GM21367 (cell line): ENCODE measurements at regions not wholly inside any gene's neighbourhood (a gene's known extent, or its start where the extent isn't known, plus 50 kb on each side); places are given as distances from the start of the nearest gene placed in this dataset.
"Not testable (repeated sequence)": the region's sequence is repeated elsewhere in the genome, so short reads cannot be mapped to it uniquely, and the experiment has no call there.

Source experiments
- ATAC-seq: cut with Tn5 transposase; IDR thresholded peaks from one replicate; pipeline ENCODE4 v1.9.1; 2021; ENCODE audit not compliant: unreplicated experiment

DNA sequence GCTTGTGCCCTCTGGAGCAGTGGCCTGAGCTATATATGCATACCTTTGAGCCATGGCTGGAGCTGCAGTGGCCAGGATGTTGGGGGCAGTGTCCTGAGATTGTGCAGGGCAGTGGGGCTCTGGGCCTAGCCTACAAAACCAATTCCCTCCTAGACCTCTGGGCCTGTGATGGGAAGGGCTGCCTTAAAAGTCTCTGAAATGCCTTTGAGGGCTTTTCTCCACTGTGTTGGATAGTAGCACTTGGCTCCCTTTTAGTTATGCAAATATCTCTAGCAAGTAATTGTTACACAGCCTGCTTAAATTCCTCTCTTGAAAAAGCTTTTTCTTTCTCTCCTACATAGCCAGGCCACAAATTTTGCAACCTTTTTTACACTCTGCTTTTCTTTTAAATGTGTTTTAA is 426.4 kb downstream of the ACTR3B start:
- ATAC-seq: no peak

DNA sequence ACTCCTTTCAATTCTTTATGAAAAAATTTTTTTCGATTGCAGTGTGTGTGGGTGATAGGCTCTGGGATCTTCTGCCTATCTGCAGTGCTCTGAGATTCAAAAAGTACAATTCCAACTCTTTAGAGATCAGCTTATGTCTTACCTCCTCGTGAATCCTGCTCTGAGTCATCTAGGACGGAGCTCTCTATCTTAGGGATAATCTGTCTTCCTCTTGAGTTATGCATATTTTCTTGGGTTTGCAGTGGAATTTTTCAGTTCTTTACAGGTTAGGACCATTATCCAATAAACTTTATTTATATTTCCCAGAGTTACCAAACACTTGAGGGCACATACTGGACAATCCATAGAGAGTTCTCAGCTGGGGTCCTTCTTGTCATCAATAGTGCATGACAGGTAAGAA is 428.6 kb downstream of the ACTR3B start:
- no peak for ATAC-seq

DNA sequence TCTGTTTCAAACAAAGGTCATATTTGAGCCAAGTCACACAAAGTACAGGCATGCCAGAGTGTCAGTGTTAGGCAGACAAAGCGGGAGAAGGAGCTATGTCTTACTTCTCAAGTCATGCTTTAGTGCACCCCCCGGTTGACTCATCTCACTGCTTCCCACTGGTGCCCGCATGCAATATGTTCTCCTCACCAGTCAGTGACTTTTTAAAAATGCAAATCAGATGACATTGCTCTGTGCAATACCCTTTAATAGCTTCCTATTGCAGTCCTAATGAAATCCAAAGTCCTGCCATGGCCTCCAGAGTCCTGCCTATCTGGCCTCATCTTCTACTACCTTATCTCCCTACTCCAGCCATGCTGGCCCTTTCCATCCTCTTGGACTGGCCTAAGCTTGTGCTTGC is 429.1 kb downstream of the ACTR3B start:
- ATAC-seq: no peak

DNA sequence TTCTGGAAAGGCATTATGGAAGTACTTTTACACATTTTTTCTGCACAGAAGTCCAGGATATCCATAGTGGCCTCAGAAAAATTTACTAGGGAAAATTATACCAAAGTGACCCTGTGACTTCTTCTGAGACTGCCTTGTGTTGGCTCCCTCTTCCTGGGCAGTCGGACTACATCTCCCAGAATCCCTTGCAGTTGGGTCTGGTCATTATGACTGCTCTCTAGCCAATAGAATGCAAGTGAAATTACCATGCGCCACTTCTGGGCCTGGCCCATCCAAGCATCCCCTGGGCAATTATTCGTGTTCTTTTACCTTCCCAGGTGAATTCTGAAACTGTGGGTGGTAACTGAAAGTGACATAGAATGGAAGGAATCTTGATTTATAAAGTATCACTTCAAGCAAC is 430.9 kb downstream of the ACTR3B start:
- ATAC-seq: no peak

DNA sequence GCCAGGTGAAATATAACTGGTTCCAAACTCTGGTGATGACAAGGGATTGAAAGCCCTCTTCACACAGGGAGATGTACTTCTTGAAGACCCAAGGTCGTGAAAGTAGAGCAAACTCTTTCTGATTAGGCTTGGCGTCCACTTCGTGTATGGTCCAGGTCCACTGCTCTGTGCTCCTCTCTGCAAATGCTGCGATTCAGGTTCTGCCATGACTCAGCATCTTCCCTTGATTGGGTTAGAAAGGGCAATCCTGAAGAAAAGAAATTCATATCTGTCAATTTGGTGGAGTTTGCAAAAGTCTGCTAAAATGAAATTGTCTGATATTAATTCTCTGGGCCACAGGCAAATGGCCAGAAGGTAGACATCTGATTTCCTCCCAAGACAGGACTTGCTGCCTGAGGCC is 431.4 kb downstream of the ACTR3B start:
- ATAC-seq: no peak

DNA sequence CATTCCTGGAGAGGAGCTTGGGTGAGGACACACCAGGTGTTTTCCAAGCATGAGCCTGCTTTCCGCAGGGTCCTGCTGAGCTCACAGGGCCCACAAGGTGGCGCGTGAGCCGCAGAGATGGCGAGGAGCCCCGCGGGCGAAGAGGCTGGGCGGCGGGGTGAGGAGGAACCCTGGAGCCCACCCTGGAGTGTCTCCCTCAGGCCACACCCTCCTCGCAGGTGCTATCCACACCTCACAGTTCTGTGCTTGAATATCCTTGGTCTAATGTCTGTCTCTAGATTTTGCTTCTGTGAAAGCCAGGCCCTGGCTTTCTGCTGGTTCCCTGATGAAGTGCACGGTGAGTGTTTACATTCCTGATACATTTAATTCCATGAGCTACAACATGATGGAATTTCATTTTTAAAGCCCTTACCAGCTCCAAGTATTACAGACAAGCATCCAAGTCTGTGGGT is 433.6 kb downstream of the ACTR3B start:
- no peak for ATAC-seq

DNA sequence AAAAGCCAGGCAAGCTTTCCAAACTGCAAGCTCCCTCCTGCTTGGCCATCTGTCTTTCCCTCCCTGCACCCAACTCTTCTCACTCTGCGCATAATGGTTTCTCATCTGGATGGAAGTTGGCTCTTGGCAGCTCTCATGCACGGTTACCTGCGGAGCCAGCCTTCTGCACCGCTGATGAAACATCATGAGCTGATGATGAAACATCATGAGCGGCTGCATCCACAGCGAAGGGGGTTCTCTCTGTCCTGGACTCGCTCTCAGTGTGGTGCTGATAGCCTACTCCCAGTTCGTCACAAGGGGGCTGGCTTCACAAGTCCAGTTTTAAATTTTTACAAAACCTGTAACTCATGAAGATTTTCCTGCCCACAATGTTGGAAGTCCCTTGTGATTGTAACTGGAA is 457.5 kb downstream of the ACTR3B start:
- no peak for ATAC-seq

DNA sequence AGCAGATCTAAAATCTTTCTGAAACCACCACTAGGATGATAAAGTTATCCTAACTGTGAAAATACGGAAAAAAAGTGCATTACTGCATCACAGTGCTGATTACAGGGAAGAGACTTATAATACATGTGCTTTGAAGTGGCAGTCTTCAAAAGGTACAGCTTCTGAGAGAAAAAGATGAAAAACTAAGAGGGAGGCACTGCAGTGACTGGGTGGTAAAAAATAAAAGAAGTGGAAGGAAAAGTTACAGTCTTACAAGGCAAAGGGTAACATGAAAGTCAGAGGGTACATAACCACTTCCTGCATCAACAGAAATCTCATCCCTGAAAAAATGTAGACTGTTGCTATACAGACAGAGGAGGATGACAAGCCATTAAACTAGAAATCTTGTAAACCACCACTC is 465.3 kb downstream of the ACTR3B start:
- no peak for ATAC-seq

DNA sequence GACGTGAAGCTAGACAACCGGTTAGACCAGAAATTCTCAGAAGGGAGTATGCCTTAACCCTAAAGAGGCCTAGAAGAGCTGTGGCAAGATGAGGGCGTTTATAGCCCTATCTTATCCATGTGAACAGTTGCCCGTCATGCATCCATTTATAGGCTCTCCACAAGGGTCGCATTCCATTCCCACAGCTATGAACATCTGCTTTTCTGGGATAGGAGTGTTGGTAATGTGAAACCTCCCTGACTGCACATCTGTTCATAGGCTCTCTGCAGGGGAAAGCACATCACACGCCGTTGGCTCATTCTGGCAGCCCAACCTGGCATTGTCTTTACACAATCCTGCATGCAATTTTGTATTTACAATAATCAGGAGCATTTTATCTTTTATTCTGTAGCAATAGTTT is 485.6 kb downstream of the ACTR3B start:
- ATAC-seq: not testable (repeated sequence)

DNA sequence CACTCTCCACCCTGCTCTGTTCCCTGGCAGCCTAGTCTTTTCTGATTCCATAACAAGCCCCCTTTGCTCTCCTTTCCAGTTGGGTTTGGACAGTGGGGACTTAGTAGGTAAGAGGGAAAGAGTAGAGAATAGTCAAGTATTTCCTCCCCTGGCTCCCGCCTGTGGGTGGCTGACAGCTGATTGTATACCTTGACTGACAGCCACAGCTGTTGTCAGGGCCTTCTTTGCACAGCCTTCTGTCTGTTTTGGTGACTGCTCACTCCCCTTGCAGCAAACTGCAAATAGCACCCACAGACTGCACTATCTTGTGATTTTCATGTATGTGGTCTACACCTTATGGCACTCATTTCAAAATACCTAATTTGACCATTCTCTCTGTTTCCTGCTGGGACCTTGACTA is 486.3 kb downstream of the ACTR3B start:
- no peak for ATAC-seq

DNA sequence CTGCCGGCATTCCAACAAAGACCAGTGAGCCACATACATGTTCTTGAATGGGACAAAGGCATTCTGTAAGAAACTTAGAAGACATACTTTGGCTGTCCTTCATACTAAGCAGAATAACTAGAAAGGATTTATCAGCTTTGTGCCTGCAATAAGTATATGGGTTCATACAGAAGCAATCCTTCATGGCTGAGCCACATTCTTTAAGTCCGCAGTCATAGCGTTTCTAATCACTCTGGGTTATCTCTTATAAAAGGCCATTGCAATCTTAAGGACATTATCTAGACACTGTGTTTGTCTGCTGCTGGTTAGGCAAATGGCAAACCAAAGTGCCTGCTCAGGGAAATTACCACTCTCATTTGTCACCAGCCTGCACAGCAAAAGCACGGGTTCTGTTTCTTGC is 488.4 kb downstream of the ACTR3B start:
- no peak for ATAC-seq

DNA sequence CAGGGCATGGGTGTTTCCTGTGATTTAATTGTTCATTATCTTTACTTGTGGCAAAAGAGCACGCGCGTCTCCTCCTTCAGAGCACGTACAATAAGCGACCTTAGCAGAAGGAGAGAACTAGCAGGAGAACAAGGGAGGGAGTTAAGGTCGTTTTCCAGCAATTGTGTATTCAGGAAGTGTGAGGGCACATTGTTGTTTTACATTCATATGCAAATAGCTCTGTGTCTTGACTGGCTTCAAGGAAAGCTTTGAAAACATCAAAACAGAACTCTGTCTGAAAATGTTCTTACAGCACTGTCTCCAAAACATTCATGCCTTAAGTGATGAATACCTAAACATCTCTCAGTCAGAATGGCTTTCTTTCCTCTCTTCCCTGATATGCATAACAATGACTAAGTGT is 499.1 kb downstream of the ACTR3B start:
- no peak for ATAC-seq

DNA sequence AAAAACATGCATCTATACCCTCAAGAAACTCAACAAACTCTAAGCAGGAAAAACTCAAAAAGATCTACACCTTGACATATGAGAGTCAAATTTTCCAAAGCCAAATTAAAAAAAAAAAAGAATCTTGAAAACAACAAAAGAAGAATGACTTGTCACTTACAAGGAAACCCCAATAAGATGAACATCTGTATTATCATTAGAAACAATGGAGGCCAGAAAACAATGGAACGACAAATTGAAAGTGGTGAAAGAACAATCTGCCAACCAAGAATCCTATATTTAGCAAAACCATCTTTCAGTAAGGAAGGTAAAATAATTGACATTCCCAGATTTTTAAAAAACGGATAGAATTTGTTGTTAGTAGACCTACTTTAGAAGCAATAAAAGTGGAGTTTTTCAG is 516.8 kb downstream of the ACTR3B start:
- no peak for ATAC-seq

DNA sequence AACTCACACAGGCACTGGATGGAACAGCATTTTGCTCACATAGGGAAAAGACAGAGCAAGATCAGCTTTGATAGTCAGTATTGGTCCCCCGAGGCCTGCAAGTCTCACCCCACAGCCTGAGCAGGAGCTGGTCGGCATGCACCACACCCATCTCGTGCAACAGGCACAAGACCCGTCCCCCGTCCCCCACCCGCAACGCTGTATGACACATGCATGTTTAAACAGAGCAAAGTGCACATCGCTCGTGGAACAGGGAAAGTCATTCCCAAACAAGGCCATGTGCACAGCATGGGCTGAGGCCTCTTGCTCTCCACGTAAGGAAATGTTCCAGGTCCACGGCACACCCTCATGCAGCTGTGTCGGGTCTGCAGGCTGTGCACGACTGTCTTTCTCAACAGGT is 527.2 kb downstream of the ACTR3B start:
- ATAC-seq: no peak

DNA sequence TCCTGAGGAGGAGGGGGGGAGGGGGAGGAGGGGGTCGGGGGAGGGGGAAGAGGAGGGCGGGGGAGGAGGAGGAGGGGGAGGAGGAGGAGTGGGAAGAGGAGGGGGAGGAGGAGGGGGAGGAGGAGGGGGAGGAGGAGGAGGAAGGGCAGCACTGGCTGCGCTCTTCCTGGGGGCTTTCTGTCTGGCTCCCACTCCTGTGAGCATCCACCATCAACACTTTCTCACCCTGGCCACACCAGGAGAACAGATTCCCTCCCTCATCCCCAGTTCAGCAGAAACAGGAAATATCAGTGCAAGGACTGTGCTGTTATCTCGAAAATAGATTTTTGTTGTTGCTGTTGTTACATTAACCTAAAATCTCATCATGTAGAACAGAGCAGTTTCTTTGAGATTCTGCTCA is 530.5 kb downstream of the ACTR3B start:
- no peak for ATAC-seq

DNA sequence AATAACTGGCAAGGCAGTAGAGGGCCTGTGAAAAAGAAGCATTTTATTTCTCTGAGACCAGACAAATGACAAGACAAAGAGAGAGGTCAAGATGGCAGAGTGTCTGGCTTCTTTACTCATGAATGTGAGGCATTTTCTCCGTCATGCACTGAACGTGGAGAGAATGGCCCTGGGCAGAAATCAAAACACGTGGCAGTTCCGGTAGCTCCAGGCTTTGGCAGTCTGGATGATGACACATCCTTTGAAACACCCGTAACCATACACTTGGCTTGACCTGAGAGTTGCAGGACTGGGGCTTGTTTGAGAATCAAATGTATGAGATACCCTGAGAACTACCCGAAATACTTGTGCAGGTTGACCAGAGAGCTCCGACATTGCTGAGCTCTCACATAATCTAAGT is 537.6 kb downstream of the ACTR3B start:
- ATAC-seq: no peak

DNA sequence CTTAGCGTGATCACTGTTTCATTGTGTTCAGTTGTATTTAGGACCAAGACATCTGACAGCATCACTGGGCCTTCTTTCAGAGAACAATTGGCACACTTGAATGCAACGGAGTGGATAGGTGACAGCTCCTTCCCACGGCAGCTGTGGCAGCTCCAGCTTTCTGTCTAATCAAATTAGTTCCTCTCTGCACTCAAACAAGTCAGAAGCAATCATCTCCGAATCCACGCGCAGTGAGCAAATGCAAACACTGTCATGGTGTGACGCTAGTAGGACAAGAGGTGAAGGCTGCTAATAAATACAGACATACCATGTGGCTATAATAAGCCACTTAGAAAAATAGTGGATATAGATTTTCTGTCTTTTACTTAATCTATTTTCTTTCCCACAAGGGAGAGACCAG is 542.4 kb downstream of the ACTR3B start:
- no peak for ATAC-seq

DNA sequence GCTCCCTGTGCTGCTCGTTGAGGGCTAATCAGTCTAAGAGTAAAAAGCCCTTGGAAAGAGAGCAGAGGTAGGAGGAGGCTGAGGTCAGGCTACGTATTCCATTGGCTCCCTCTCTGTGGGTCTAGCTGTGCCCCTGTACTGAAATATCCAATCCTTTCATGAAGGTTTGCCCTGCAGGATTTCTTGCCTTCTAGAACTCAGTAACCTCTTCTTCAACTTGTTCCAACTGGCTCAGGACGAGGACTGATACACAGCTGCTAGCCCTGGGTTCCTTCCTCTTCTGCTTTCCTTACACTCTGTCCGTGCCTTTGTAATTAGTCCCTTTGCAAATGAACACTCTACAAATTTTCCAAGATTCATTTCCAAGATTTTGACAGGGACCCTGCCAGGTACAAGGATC is 560.5 kb downstream of the ACTR3B start:
- ATAC-seq: no peak

DNA sequence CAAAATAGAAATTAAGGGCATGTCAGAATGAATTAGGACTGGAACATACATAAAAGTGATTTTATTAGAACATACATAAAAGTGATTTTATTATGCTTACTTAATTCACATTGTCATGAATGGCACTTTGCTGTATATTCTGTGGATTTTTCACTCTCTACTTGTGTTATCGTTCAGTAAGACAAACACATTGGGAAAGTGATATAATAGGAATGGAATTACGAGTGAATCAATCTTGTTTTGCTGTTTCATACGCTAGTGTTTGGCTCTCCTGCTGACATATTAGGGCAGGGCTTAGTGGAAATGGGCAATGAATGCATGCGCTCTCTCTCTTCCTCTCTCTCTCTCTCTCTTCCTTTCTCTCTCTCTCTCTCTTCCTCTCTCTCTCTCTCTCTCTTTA is 561.1 kb downstream of the ACTR3B start:
- ATAC-seq: no peak

DNA sequence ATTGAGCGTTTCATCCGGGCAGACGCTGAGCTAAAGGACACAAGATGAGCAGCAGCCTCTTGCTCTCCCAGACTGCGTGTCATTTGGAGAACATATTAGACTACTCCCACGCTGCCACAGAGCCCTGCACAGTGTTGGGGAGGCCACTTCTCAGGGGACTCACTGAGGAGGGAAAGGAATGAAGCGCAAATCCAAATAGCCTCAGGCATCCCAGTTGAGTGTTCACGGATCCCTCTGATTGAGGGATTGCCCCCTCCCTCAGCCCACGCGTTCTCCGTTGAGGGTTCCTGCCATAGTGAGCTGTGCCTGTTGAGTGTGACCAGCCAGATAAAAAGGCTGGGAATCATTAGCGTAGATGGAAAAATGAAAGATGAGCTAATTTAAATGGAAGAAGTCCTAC is 563.4 kb downstream of the ACTR3B start:
- ATAC-seq: no peak

DNA sequence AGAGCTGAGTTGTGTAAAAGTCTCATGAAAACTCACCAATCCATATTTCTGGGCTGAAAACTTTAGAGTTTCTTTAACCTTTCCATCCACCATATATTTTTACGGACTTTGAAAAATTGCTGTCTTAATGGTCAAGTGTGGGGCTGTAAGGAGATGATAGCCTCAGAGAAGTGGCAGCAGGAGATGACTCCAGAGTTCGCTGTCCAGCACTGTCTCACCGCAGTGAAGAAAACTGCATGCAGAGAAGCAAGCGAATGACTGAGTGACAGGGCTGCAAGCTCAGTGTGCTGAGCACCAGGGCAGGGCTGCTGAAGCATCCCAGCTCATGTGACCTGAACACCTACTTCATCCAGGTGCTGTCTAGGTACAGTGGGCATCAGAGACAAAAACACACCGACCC is 564.5 kb downstream of the ACTR3B start:
- ATAC-seq: no peak

DNA sequence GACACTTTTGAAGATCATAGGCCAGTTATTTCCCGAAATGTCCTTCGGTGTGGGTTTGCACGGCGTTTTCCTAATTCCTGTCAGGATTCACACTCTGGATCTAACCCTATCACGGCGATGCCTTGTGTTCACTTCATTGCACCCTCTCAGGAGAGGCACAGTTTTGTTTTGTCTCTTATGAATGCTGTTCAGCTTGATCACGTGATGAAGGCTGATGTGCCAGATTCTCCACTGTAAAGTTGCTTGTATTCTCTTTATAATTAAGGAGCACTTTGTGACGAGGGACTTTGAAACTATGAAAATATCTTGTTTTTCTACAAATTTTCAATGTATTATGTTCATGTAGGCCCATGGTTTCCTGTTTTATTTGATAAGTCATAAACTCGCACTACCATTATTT is 568.1 kb downstream of the ACTR3B start:
- no peak for ATAC-seq

DNA sequence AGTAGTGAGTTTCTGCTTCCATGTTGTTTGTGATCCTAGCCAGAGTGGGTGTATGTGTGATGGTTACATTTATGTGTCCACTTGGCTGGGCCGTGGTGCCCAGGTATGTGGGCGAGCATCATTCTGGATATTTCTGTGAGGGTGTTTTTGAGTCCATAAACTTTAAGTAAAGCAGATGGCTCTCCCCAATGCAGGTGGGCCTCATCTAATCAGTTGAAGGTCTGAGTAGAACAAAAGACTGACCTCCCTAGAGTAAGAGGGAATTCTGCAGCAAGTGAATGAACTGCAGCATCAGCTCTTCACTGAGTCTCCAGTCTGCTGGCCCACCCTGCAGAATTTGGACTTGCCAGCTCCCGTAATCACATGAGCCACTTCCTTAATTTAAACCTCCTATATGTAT is 571.9 kb downstream of the ACTR3B start:
- ATAC-seq: no peak

DNA sequence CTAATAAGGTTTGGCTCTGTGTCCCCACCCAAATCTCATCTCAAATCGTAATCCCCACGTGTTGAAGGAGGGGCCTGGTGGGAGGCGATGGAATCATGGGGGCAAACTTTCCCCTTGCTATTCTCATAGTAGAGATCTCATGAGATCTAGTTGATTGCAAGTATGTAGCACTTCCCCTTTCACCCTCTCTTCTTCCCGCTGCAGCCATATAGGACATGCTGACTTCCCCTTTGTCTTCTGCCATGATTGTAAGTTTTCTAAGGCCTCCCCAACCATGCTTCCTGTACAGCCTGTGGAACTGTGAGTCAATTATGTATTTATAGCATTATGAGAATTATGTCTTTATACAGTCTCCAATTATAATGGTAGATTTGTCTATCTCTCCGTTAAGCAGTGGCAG is 594.5 kb downstream of the ACTR3B start:
- no peak for ATAC-seq
